Astrocyte (in vitro differentiated cells and primary cell): ENCODE measurements at regions not wholly inside any gene's neighbourhood (a gene's known extent, or its start where the extent isn't known, plus 50 kb on each side); places are given as distances from the start of the nearest gene placed in this dataset.

ENCODE experiments used
- EZH2 ChIP-seq: IDR thresholded peaks from 2 replicates; pipeline ENCODE4 v1.6.1; 2012; ENCODE audit warnings: mild to moderate bottlenecking, low read length, inconsistent platforms; ENCODE audit not compliant: insufficient read depth
- TF ChIP-seq, protein P1 (sequence below): IDR thresholded peaks from 2 replicates; pipeline ENCODE4 v1.5.1; 2011; ENCODE audit warnings: low read depth, mild to moderate bottlenecking, inconsistent platforms, low read length, moderate library complexity; ENCODE audit not compliant: insufficient read depth

DNA sequence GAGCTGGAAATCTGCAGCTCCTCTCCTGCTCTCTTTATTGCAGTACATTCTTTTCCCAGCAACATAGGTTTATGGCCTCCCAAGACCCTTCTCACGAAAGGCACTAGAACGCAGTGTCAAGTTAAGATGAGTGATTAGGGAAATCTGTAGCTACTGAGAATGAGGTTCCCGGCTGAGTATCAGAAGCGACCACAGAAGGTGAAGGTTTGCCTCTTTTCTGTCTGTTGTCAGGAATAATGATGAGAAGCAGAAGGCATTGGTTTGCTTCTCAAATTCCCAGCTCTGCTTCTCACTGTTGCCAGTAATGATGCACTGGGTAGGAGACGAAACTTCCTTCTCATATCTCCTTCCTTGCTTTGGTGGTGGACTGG lies 128.4 kb downstream of the NTMT2 start:
- TF ChIP-seq, protein P1, sequence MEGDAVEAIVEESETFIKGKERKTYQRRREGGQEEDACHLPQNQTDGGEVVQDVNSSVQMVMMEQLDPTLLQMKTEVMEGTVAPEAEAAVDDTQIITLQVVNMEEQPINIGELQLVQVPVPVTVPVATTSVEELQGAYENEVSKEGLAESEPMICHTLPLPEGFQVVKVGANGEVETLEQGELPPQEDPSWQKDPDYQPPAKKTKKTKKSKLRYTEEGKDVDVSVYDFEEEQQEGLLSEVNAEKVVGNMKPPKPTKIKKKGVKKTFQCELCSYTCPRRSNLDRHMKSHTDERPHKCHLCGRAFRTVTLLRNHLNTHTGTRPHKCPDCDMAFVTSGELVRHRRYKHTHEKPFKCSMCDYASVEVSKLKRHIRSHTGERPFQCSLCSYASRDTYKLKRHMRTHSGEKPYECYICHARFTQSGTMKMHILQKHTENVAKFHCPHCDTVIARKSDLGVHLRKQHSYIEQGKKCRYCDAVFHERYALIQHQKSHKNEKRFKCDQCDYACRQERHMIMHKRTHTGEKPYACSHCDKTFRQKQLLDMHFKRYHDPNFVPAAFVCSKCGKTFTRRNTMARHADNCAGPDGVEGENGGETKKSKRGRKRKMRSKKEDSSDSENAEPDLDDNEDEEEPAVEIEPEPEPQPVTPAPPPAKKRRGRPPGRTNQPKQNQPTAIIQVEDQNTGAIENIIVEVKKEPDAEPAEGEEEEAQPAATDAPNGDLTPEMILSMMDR = no peak
- TF ChIP-seq EZH2 = no peak
